H1 (cell line): ENCODE measurements at regions not wholly inside any gene's neighbourhood (a gene's known extent, or its start where the extent isn't known, plus 50 kb on each side); places are given as distances from the start of the nearest gene placed in this dataset.
A peak's percentile ranks its signal among the peaks of the same experiment; 100 is the strongest.

ENCODE experiments used
- CTCF ChIA-PET: fragments of 300-600 bp; sonication (Branson Sonifier 250); formaldehyde crosslinking; loops from one replicate; lab custom pipeline; 2021; ENCODE audit not compliant: partially characterized antibody; lab: Charles Lee
- POLR2A ChIA-PET: fragments of 300-600 bp; sonication (Branson Sonifier 250); formaldehyde crosslinking; loops from one replicate; lab custom pipeline; 2021; ENCODE audit warnings: inconsistent platforms; ENCODE audit not compliant: partially characterized antibody; lab: Charles Lee
- DNase-seq, 2 experiments: peaks; one replicate each; pipeline versions ENCODE4 v3.0.0 to v3.0.0-alpha.2; 2010 to 2022; ENCODE audit warnings: low spot score in 2 of 2, low read depth in 1 of 2, mixed read lengths in 1 of 2
- FAIRE-seq: peaks from 2 replicates; lab custom pipeline; 2011; peaks lifted over from hg19 to GRCh38; lab: Jason Lieb, UNC
- H2AFZ ChIP-seq: 2 replicates; pipeline ENCODE4 v1.8.1; 2012; ENCODE audit warnings: low read length, inconsistent platforms
- H2AK5ac ChIP-seq: 2 replicates; pipeline ENCODE4 v1.6.1; 2013; ENCODE audit warnings: low read depth, low read length
- H2BK120ac ChIP-seq: replicated peaks from 2 replicates; pipeline ENCODE3; 2013; ENCODE audit warnings: low read depth, low read length, inconsistent platforms
- H2BK12ac ChIP-seq: 2 replicates; pipeline ENCODE4 v1.6.1; 2013; ENCODE audit warnings: low read depth, low read length
- H2BK15ac ChIP-seq: 2 replicates; pipeline ENCODE4 v1.6.1; 2013; ENCODE audit warnings: low read length
- H2BK20ac ChIP-seq: 2 replicates; pipeline ENCODE4 v1.6.1; 2013; ENCODE audit warnings: low read length
- H2BK5ac ChIP-seq: 2 replicates; pipeline ENCODE4 v1.6.1; 2013; ENCODE audit warnings: low read depth, low read length
- H3K14ac ChIP-seq: 2 replicates; pipeline ENCODE4 v1.6.1; 2013; ENCODE audit warnings: inconsistent platforms; ENCODE audit not compliant: insufficient read length
- H3K18ac ChIP-seq: 2 replicates; pipeline ENCODE4 v1.6.1; 2013; ENCODE audit warnings: low read length; ENCODE audit errors: extremely low read depth
- H3K23ac ChIP-seq: 2 replicates; pipeline ENCODE4 v1.6.1; 2013; ENCODE audit warnings: inconsistent platforms; ENCODE audit not compliant: insufficient read length
- H3K23me2 ChIP-seq: 2 replicates; pipeline ENCODE4 v1.6.1; 2013; ENCODE audit warnings: low read depth, low read length
- H3K27ac ChIP-seq: 2 replicates; pipeline ENCODE4 v1.6.1; 2011; ENCODE audit warnings: low read depth, low read length, inconsistent platforms
- H3K27me3 ChIP-seq, 4 experiments: replicated peaks in 1 of 4; 1 replicate in 1 of 4; 2 replicates in 3 of 4; pipeline versions ENCODE4 v1.6.1 to v1.8.1; 2011 to 2013; ENCODE audit warnings: low read length in 3 of 4, mild to moderate bottlenecking in 3 of 4, inconsistent platforms in 2 of 4, mixed read lengths in 2 of 4, moderate library complexity in 1 of 4; ENCODE audit not compliant: control insufficient read depth in 3 of 4, insufficient read depth in 3 of 4; ENCODE audit errors: extremely low read depth in 1 of 4
- H3K36me3 ChIP-seq, 4 experiments: 2 replicates each; pipeline versions ENCODE4 v1.6.1 to v1.8.1; 2011 to 2013; ENCODE audit warnings: mild to moderate bottlenecking in 4 of 4, low read length in 3 of 4, moderate library complexity in 2 of 4, control low read depth in 1 of 4, inconsistent platforms in 1 of 4; ENCODE audit not compliant: insufficient read depth in 4 of 4, control insufficient read depth in 2 of 4
- H3K4ac ChIP-seq: replicated peaks from 2 replicates; pipeline ENCODE3; 2013; ENCODE audit warnings: low read length, low read depth, mixed read lengths, inconsistent platforms; ENCODE audit not compliant: insufficient read length
- H3K4me1 ChIP-seq, 4 experiments: replicated peaks in 1 of 4; 1 replicate in 1 of 4; 2 replicates in 3 of 4; pipeline versions ENCODE4 v1.6.1 to v1.8.1; 2011 to 2013; ENCODE audit warnings: low read length in 3 of 4, inconsistent platforms in 2 of 4, mixed read lengths in 1 of 4; ENCODE audit not compliant: insufficient read depth in 4 of 4, control insufficient read depth in 3 of 4
- H3K4me2 ChIP-seq, 2 experiments: 2 replicates each; pipeline versions ENCODE4 v1.6.1 to v1.8.1; 2011 to 2013; ENCODE audit warnings: low read depth in 2 of 2, low read length in 2 of 2, control low read depth in 1 of 2, inconsistent platforms in 1 of 2, mild to moderate bottlenecking in 1 of 2; ENCODE audit not compliant: insufficient read depth in 1 of 2
- H3K4me3 ChIP-seq, 4 experiments: fragments of 200-600, 300-600 bp in 1 of 4; sonication (generic), shearing (Covaris generic), sonication (Bioruptor Twin) in 1 of 4; 2 replicates each; pipeline versions ENCODE4 v1.5.1 to v1.8.1; 2011 to 2016; ENCODE audit warnings: low read length in 4 of 4, low read depth in 3 of 4, control low read depth in 2 of 4, inconsistent platforms in 2 of 4, mild to moderate bottlenecking in 2 of 4, mixed read lengths in 1 of 4, moderate library complexity in 1 of 4; ENCODE audit not compliant: insufficient read depth in 2 of 4; ENCODE audit errors: extremely low read depth in 1 of 4
- H3K56ac ChIP-seq: replicated peaks from 2 replicates; pipeline ENCODE3; 2013; ENCODE audit warnings: low read depth, mild to moderate bottlenecking, mixed read lengths, low read length, inconsistent platforms; ENCODE audit not compliant: insufficient read length
- H3K79me1 ChIP-seq: 2 replicates; pipeline ENCODE4 v1.6.1; 2013; ENCODE audit warnings: low read depth, low read length, control low read depth
- H3K79me2 ChIP-seq, 2 experiments: 2 replicates each; pipeline versions ENCODE4 v1.6.1 to v1.8.1; 2012 to 2013; ENCODE audit warnings: low read length in 2 of 2, mild to moderate bottlenecking in 2 of 2, inconsistent platforms in 1 of 2; ENCODE audit not compliant: insufficient read depth in 2 of 2, control insufficient read depth in 1 of 2
- H3K9ac ChIP-seq, 4 experiments: replicated peaks in 1 of 4; 1 replicate in 1 of 4; 2 replicates in 3 of 4; pipeline versions ENCODE4 v1.6.1 to v1.8.1; 2011 to 2013; ENCODE audit warnings: low read depth in 3 of 4, low read length in 3 of 4, control low read depth in 2 of 4, mild to moderate bottlenecking in 2 of 4, moderate library complexity in 2 of 4, inconsistent platforms in 1 of 4; ENCODE audit errors: extremely low read depth in 1 of 4
- H3K9me3 ChIP-seq, 2 experiments: 2 replicates each; pipeline versions ENCODE4 v1.6.1 to v1.8.1; 2012 to 2013; ENCODE audit warnings: mild to moderate bottlenecking in 2 of 2, moderate library complexity in 2 of 2, control low read depth in 1 of 2, inconsistent platforms in 1 of 2, low read depth in 1 of 2, low read length in 1 of 2, mixed read lengths in 1 of 2; ENCODE audit not compliant: insufficient read depth in 2 of 2
- H4K20me1 ChIP-seq, 2 experiments: replicated peaks in 1 of 2; 2 replicates each; pipeline versions ENCODE3 to v1.8.1; 2011 to 2013; ENCODE audit warnings: inconsistent platforms in 2 of 2, low read length in 2 of 2, mild to moderate bottlenecking in 1 of 2; ENCODE audit not compliant: insufficient read depth in 2 of 2, control insufficient read depth in 1 of 2
- H4K5ac ChIP-seq: 2 replicates; pipeline ENCODE4 v1.6.1; 2013; ENCODE audit warnings: low read length, low read depth, mixed read lengths, inconsistent platforms; ENCODE audit not compliant: insufficient read length
- H4K8ac ChIP-seq: 2 replicates; pipeline ENCODE4 v1.8.0; 2013; ENCODE audit warnings: mild to moderate bottlenecking, moderate library complexity, low read length, inconsistent platforms; ENCODE audit not compliant: insufficient read depth; ENCODE audit errors: extremely low read depth
- H4K91ac ChIP-seq: replicated peaks from 2 replicates; pipeline ENCODE3; 2013; ENCODE audit warnings: low read length, mixed read lengths, inconsistent platforms; ENCODE audit not compliant: insufficient read length
- ASH2L ChIP-seq: fragments of 200-600, 300-600 bp; sonication (generic); IDR thresholded peaks from one replicate; pipeline ENCODE4 v1.7.1; 2017; ENCODE audit warnings: low read length
- BACH1 ChIP-seq: IDR thresholded peaks from 2 replicates; pipeline ENCODE4 v1.6.1; 2012; ENCODE audit warnings: low read length, improper control_type of control experiment
- CTBP2 ChIP-seq: IDR thresholded peaks from 2 replicates; pipeline ENCODE4 v1.7.0; 2011; ENCODE audit warnings: borderline replicate concordance, mild to moderate bottlenecking, moderate library complexity, mixed read lengths, low read length; ENCODE audit not compliant: insufficient read depth, insufficient read length
- GTF2F1 ChIP-seq: IDR thresholded peaks from 2 replicates; pipeline ENCODE4 v1.6.1; 2012; ENCODE audit warnings: low read depth, low read length, improper control_type of control experiment, borderline replicate concordance
- HDAC6 ChIP-seq: IDR thresholded peaks from one replicate; pipeline ENCODE4 v1.7.1; 2012; ENCODE audit warnings: low read depth, mild to moderate bottlenecking, inconsistent platforms, low read length, moderate library complexity
- KDM4A ChIP-seq: IDR thresholded peaks from one replicate; pipeline ENCODE4 v1.7.1; 2012; ENCODE audit warnings: low read depth, mild to moderate bottlenecking, moderate library complexity, low read length, inconsistent platforms; ENCODE audit not compliant: severe bottlenecking
- NANOG ChIP-seq: IDR thresholded peaks from 2 replicates; pipeline ENCODE4 v1.6.1; 2011; ENCODE audit warnings: low read length, low read depth, mild to moderate bottlenecking, inconsistent platforms; ENCODE audit not compliant: insufficient read depth, poor library complexity, severe bottlenecking
- RAD21 ChIP-seq, 2 experiments: IDR thresholded peaks in 1 of 2; conservative IDR thresholded peaks in 1 of 2; 2 replicates each; pipeline ENCODE4 v1.6.1; 2011; ENCODE audit warnings: low read depth in 2 of 2, low read length in 2 of 2, improper control_type of control experiment in 1 of 2, inconsistent platforms in 1 of 2, mild to moderate bottlenecking in 1 of 2, moderate library complexity in 1 of 2
- SIN3A ChIP-seq, 2 experiments: IDR thresholded peaks in 1 of 2; conservative IDR thresholded peaks in 1 of 2; 2 replicates each; pipeline ENCODE4 v1.6.1; 2011 to 2012; ENCODE audit warnings: low read length in 2 of 2, improper control_type of control experiment in 1 of 2, low read depth in 1 of 2, mild to moderate bottlenecking in 1 of 2
- SIX5 ChIP-seq: IDR thresholded peaks from 2 replicates; pipeline ENCODE4 v1.6.1; 2011; ENCODE audit warnings: mild to moderate bottlenecking, low read depth, low read length
- SRF ChIP-seq: IDR thresholded peaks from 2 replicates; pipeline ENCODE4 v1.6.1; 2011; ENCODE audit warnings: mild to moderate bottlenecking, low read depth, low read length, moderate library complexity
- ZNF274 ChIP-seq: IDR thresholded peaks from 2 replicates; pipeline ENCODE4 v1.7.0; 2012; ENCODE audit warnings: low read length, borderline replicate concordance; ENCODE audit errors: extremely low read depth
- WGBS, 2 experiments: shearing (Covaris generic) in 1 of 2; methylation state at CpG; one replicate each; pipeline versions ENCODE4 v1.1.6 to v1.1.7; 2013 to 2015; ENCODE audit warnings: low lambda C conversion rate in 2 of 2, mixed read lengths in 2 of 2, inconsistent platforms in 1 of 2, low coverage in 1 of 2, missing lambda C conversion rate in 1 of 2; ENCODE audit not compliant: insufficient replicate concordance in 2 of 2, insufficient coverage in 1 of 2, insufficient read length in 1 of 2; ENCODE audit errors: extremely low coverage in 1 of 2, missing lambda C conversion rate in 1 of 2; 5-methylcytosine and 5-hydroxymethylcytosine counted together

GRCh38 chr6:140438346-140438735 is 1063.9 kb upstream of the CITED2 start:
- no peaks in the 10 kb centered on the region for H3K79me1 ChIP-seq
- no peak overlapping the region for H3K4ac ChIP-seq
- 91% methylated on average over 2 of the region's 2 CpGs; no CpG with 5 or more reads in 1 of the 2 experiments for WGBS, 2 experiments
- no peaks in the 10 kb centered on the region for H3K23me2 ChIP-seq
- H4K8ac ChIP-seq = no peak overlapping the region
- peak overlapping the region; percentile 66 for H4K91ac ChIP-seq
- peaks cover 0 to 13% (median 5%) of the 10 kb centered on the region in 4 experiments; a peak in 4 of 8 replicates for H3K36me3 ChIP-seq
- H3K18ac ChIP-seq = no peak overlapping the region; the same call in 1 of the 2 replicates
- no peak overlapping the region for H2BK5ac ChIP-seq
- no peaks in the 10 kb centered on the region for H3K79me2 ChIP-seq
- no peak for FAIRE-seq
- no peak overlapping the region for H3K4me2 ChIP-seq
- H2BK12ac ChIP-seq = peak overlapping the region; percentile 0; the same call in 1 of the 2 replicates
- ChIA-PET POLR2A (no interaction called here), CTCF (interaction anchor here (1.0 to 1.1 kb wide), 2 partner anchors 19 to 24 kb away, joined by 3 read pairs; no protein-coding TSS in a partner anchor)
- H3K9me3 ChIP-seq = peaks cover 17 to 19% of the 10 kb centered on the region in 2 experiments
- H2BK15ac ChIP-seq = no peak overlapping the region
- no peak overlapping the region for H3K23ac ChIP-seq
- H3K4me1 ChIP-seq = peaks cover 0 to 13% (median 6%) of the 10 kb centered on the region in 4 experiments; a peak in 4 of 7 replicates
- no peak overlapping the region for H3K56ac ChIP-seq
- H3K4me3 ChIP-seq = no peak overlapping the region
- no peaks in the 10 kb centered on the region for H4K20me1 ChIP-seq
- DNase-seq = no peak
- no peak for TF ChIP-seq SIN3A (conservative IDR thresholded peaks at IDR 0.05 in 1 of 2, IDR thresholded peaks at IDR 0.05 in 1 of 2; ENCODE audit: low read depth in 1 of 2, low read length in 2 of 2)
- TF ChIP-seq KDM4A = no peak
- TF ChIP-seq ASH2L = no peak
- TF ChIP-seq RAD21 (IDR thresholded peaks at IDR 0.05 in 1 of 2, conservative IDR thresholded peaks at IDR 0.05 in 1 of 2; ENCODE audit: low read depth in 2 of 2, low read length in 2 of 2) = no peak
- TF ChIP-seq NANOG = no peak
- TF ChIP-seq CTBP2 = no peak
- no peak for TF ChIP-seq SRF
- no peak for TF ChIP-seq HDAC6
- no peak for TF ChIP-seq BACH1
- no peak for TF ChIP-seq SIX5
- no peak for TF ChIP-seq GTF2F1
- no peak for TF ChIP-seq ZNF274
- peak overlapping the region; percentile 12 for H2BK120ac ChIP-seq
- no peak overlapping the region for H3K14ac ChIP-seq
- no peak overlapping the region for H3K9ac ChIP-seq
- H3K27me3 ChIP-seq = no peaks in the 10 kb centered on the region
- H2AK5ac ChIP-seq = no peak overlapping the region
- H4K5ac ChIP-seq = no peak overlapping the region
- no peak overlapping the region for H2AFZ ChIP-seq
- no peak overlapping the region for H3K27ac ChIP-seq
- no peak overlapping the region for H2BK20ac ChIP-seq
